ENCODE measurements at regions not wholly inside any gene's neighbourhood (a gene's known extent, or its start where the extent isn't known, plus 50 kb on each side); places are given as distances from the start of the nearest gene placed in this dataset.
"Not testable (repeated sequence)": the region's sequence is repeated elsewhere in the genome, so short reads cannot be mapped to it uniquely, and the experiment has no call there.

DNA sequence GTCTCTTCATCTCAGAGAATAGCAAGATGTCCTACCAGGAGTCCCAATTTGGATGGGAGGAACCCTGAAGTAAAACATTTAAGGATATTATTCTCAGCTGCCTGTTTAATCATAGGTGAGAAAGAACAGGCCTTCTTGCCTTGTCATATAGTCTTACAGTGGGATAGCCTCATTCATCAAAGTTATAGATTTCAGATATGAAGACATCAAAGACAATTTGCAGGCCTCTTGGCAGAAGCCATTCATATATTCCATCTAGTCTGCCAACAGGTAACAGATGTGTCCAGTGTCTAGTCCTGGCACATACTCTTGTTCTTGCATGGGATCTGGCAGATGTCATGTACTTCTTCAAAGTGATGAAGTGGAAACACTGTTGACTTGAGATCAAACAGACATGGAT, 601.3 kb upstream of the GHITM start:
- H3K4me3 ChIP-seq (ENCODE audit: low read depth, low read length): no peak overlapping the region
- TF ChIP-seq, protein P1, sequence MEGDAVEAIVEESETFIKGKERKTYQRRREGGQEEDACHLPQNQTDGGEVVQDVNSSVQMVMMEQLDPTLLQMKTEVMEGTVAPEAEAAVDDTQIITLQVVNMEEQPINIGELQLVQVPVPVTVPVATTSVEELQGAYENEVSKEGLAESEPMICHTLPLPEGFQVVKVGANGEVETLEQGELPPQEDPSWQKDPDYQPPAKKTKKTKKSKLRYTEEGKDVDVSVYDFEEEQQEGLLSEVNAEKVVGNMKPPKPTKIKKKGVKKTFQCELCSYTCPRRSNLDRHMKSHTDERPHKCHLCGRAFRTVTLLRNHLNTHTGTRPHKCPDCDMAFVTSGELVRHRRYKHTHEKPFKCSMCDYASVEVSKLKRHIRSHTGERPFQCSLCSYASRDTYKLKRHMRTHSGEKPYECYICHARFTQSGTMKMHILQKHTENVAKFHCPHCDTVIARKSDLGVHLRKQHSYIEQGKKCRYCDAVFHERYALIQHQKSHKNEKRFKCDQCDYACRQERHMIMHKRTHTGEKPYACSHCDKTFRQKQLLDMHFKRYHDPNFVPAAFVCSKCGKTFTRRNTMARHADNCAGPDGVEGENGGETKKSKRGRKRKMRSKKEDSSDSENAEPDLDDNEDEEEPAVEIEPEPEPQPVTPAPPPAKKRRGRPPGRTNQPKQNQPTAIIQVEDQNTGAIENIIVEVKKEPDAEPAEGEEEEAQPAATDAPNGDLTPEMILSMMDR (IDR thresholded peaks at IDR 0.05; ENCODE audit: control insufficient read depth, extremely low read depth, insufficient read depth): no peak

DNA sequence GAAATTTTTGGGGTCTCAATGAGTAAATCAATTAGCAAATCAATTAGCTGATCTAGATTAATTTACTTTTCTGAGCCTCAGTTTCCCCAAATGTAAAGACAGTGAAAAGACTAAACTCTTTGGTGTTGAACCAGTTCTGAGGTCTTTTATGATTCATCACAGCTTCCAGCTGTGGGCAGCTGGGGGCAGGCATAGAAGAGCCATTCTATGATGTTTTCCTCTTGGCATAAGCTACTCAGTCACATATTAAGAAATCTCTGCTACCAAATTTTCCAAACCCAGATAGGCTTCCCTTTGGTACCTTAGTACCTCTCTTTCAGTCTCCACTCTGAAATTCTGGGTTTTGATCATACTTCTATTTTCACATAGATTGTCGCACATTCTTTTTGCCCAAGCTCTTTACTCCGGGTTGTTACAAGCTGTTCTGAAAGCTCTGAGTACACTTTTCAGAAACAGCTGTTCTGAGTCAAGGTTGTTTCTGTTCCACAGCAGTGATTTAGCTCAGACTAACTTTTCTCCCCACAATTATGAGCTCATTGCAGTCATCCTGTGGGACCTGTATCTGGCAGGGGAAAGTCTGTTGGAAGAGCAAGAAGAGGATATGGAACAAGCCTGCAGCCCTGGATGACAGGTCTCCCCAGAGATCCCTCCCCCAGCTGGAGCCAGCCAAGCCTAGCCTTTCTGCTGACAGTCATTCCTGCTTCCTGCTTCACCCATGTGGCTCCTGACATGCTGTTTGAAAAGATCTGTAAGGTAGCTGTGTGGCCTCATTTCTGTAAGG, 599.6 kb upstream of the GHITM start:
- H3K4me3 ChIP-seq (ENCODE audit: low read depth, low read length): no peak overlapping the region
- no peak for DNase-seq (ENCODE audit: low read depth)
- TF ChIP-seq, protein P1 (IDR thresholded peaks at IDR 0.05; ENCODE audit: control insufficient read depth, extremely low read depth, insufficient read depth): no peak

More for the DNA sequence above, 601.3 kb upstream of the GHITM start:
- no peak for DNase-seq (ENCODE audit: low read depth)

DNA sequence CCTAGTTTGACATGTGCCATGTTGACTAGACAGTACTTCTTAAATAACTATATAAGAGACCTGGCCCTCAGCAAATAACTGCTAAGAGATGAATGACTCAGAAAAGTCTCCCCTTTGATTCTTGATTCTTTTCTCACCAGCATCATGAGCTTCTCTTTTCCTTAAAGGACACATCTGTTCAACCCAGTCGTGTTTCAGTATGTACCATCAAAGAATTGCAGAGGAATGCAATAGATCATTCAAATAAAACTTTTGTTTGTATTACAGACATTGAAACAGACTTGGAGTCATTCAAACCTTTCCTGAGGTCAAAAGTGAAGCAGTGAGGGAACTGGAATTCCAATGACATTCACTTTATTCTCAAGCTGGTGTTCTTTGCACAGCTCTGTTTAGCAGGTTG, 598.3 kb upstream of the GHITM start:
- no peak for DNase-seq (ENCODE audit: low read depth)
- TF ChIP-seq, protein P1 (IDR thresholded peaks at IDR 0.05; ENCODE audit: control insufficient read depth, extremely low read depth, insufficient read depth): no peak
- H3K4me3 ChIP-seq (ENCODE audit: low read depth, low read length): no peak overlapping the region

DNA sequence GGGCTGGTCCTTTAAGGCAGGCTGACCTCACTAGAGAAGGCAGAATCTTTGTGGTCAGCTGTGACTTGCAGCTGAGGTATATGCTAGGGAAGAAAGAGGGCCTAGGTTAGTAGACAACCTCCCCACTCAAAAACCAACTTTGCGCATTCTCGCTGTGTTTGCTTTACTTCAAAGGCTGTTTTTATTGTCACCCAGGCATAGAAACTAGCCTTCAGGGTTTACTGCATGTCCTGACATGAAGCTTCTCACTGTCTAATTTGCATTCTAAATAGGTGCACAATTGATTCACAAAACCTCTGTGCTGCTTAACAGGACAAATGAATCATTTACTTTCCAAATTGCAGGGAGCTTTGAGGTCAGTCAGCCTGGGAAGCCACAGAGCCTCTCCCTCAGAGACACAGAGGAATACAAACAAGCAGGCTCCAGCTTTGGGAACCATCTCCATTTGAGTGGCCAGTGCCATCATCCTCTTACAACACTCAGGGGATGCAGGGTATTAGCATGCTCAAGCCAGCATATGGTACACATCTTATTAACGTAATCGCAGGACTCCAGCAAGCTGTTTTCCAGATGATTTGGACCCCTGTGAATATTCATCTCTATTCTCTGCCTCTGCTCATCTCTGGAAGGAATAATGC, 596.4 kb upstream of the GHITM start:
- TF ChIP-seq, protein P1 (IDR thresholded peaks at IDR 0.05; ENCODE audit: control insufficient read depth, extremely low read depth, insufficient read depth): no peak
- DNase-seq (ENCODE audit: low read depth): no peak
- no peak overlapping the region for H3K4me3 ChIP-seq (ENCODE audit: low read depth, low read length)

DNA sequence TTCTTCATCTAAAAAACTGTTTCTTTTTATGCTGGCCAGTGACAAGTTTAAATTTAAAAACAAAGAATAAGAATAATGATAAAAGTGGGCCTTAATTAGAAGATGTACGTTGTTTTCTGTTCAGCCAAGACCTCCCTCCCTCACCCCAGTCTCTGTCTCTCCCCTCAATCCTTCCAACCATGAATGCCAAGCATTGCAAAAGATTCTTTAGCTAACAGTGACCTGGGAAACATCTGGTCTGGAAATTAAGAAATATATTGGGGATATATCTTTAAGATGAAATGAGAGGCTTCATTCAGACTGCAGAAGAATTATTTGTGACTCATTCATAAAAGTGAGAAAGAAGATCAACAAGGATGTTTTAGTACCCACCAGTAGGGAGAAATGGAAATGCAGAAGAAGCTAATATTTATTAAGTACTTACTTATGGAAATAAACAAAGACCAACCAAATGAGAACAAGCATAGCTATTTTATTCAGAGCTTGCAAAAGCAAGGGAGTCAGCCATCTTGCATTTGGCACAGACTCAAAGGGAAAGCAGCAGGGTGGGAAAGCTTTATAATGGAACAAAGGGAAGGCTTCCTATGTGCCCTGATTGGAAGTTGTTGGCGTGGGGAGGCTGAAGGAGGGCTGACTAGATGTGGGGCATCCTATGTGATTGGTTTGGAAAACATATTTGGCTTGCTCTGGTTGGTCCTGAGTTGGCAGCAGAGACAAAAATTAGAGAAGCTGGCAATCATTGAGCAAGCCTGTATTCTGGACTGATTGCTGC, 595.4 kb upstream of the GHITM start:
- H3K4me3 ChIP-seq (ENCODE audit: low read depth, low read length): no peak overlapping the region
- TF ChIP-seq, protein P1 (IDR thresholded peaks at IDR 0.05; ENCODE audit: control insufficient read depth, extremely low read depth, insufficient read depth): no peak
- DNase-seq (ENCODE audit: low read depth): no peak

DNA sequence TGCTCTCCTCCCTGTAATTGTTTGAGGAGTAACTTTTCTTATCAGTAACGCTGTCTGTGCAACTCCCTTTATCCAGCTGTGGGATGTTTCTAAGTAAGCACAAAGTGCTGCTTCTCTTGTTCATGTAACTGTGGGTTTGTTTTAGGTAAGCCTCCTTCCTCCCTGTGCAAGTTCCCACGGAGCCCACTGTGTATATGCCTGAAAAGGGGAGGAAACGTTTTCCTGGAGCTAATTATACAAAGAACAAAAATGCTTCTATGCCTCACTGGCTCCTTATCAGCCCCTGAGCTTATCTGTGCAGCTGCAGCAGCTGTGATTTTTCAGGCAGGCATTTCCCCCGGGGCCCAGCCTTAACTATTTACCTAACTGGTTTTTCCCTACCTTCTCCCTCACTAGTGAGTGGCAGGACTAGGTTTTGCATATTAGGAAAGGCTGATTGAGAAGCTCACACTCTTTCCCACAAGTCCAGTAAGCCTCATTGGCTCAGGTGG, 593.4 kb upstream of the GHITM start:
- no peak overlapping the region for H3K4me3 ChIP-seq (ENCODE audit: low read depth, low read length)
- TF ChIP-seq, protein P1 (IDR thresholded peaks at IDR 0.05; ENCODE audit: control insufficient read depth, extremely low read depth, insufficient read depth): no peak
- DNase-seq (ENCODE audit: low read depth): no peak

DNA sequence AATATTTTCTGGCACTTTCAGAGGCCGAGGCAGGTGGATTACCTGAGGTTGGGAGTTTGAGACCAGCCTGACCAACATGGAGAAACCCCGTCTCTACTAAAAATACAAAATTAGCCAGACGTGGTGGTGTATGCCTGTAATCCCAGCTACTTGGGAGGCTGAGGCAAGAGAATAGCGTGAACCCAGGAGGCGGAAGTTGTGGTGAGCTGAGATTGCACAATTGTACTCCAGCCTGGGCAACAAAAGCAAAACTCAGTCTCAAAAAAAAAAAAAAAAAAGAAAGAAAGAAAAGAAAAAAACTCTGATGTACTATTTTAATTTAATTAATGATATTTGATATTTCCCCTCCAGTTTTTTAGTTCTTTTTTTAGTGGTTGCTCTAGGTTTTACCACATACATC, 588.1 kb upstream of the GHITM start:
- H3K4me3 ChIP-seq (ENCODE audit: low read depth, low read length); DNase-seq (ENCODE audit: low read depth): not testable (repeated sequence)
